HG03103 (cell line): ENCODE measurements at regions not wholly inside any gene's neighbourhood (a gene's known extent, or its start where the extent isn't known, plus 50 kb on each side); places are given as distances from the start of the nearest gene placed in this dataset.
"Not testable (repeated sequence)": the region's sequence is repeated elsewhere in the genome, so short reads cannot be mapped to it uniquely, and the experiment has no call there.

ENCODE experiments used
- ATAC-seq: cut with Tn5 transposase; IDR thresholded peaks from one replicate; pipeline ENCODE4 v1.9.1; 2021; ENCODE audit warnings: low read depth; ENCODE audit not compliant: unreplicated experiment

GRCh38 chr2:19109518-19109917, 248.9 kb downstream of the OSR1 start:
- no peak for ATAC-seq

GRCh38 chr2:19106376-19106775, 252.0 kb downstream of the OSR1 start:
- ATAC-seq, result no peak

- no peak for ATAC-seq
Observed at GRCh38 chr2:19104503-19104902, 253.9 kb downstream of the OSR1 start.

GRCh38 chr2:19102696-19103423, 255.6 kb downstream of the OSR1 start:
- no peak for ATAC-seq

GRCh38 chr2:19101968-19102367, 256.5 kb downstream of the OSR1 start:
- ATAC-seq, result no peak

- no peak for ATAC-seq
Observed at GRCh38 chr2:19100570-19100969, 257.9 kb downstream of the OSR1 start.

GRCh38 chr2:19099181-19099580, 259.2 kb downstream of the OSR1 start:
- ATAC-seq, result no peak

- no peak for ATAC-seq
Observed at GRCh38 chr2:19098467-19099160, 259.8 kb downstream of the OSR1 start.

GRCh38 chr2:19089476-19089875, 268.9 kb downstream of the OSR1 start:
- ATAC-seq, result not testable (repeated sequence)

GRCh38 chr2:19086231-19086651, 272.2 kb downstream of the OSR1 start:
- no peak for ATAC-seq

- ATAC-seq, result no peak
Observed at GRCh38 chr2:19078709-19079108, 279.7 kb downstream of the OSR1 start.

GRCh38 chr2:19073522-19073921, 284.9 kb downstream of the OSR1 start:
- no peak for ATAC-seq

GRCh38 chr2:19072161-19072560, 286.3 kb downstream of the OSR1 start:
- no peak for ATAC-seq

GRCh38 chr2:19070886-19071285, 287.5 kb downstream of the OSR1 start:
- ATAC-seq, result no peak

- ATAC-seq, result no peak
Observed at GRCh38 chr2:19068206-19068605, 290.2 kb downstream of the OSR1 start.

GRCh38 chr2:19062370-19062769, 296.1 kb downstream of the OSR1 start:
- ATAC-seq, result no peak

- ATAC-seq, result no peak
Observed at GRCh38 chr2:19059076-19059475, 299.3 kb downstream of the OSR1 start.

GRCh38 chr2:19051203-19051831, 307.1 kb downstream of the OSR1 start:
- ATAC-seq, result no peak

- ATAC-seq, result no peak
Observed at GRCh38 chr2:19050354-19050753, 308.1 kb downstream of the OSR1 start.

GRCh38 chr2:19048593-19049266, 309.7 kb downstream of the OSR1 start:
- ATAC-seq, result no peak
